ENCODE measurements at regions not wholly inside any gene's neighbourhood (a gene's known extent, or its start where the extent isn't known, plus 50 kb on each side); places are given as distances from the start of the nearest gene placed in this dataset.
A peak's percentile ranks its signal among the peaks of the same experiment; 100 is the strongest.

DNA sequence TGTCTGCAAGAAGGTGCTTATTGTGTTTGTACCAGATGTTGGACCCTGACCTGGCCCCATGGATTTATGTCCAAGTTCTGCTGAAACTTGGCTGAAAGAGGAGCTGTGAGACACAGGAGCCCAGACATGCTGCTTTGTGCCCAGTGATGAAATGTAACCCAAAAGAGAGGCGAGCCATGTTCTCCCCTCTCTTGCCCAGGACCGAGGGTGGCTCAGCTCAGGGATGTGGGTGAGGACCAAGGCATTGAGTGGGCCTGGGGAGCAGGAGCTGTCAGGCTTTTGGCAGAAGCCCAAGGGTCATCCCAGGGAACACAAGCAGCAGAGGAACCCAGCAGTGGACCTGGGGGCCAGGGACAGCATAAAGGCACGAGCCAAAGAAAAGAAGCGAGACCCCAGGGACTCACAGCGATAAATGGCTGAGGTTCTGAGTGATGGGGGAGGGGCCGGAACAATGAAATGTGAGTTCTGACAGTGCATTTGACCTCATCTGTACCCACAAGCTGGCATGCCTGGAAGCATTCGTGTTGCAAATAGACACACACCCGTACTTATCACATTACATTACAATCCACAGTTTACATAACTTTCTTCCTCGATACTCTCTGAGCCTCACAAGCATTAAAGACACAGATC is 363.4 kb upstream of the JARID2 start:
- H3K27me3 ChIP-seq: no peaks in the 10 kb centered on the region
- TF ChIP-seq POLR2A (IDR thresholded peaks at IDR 0.05): no peak
- TF ChIP-seq, protein P1, sequence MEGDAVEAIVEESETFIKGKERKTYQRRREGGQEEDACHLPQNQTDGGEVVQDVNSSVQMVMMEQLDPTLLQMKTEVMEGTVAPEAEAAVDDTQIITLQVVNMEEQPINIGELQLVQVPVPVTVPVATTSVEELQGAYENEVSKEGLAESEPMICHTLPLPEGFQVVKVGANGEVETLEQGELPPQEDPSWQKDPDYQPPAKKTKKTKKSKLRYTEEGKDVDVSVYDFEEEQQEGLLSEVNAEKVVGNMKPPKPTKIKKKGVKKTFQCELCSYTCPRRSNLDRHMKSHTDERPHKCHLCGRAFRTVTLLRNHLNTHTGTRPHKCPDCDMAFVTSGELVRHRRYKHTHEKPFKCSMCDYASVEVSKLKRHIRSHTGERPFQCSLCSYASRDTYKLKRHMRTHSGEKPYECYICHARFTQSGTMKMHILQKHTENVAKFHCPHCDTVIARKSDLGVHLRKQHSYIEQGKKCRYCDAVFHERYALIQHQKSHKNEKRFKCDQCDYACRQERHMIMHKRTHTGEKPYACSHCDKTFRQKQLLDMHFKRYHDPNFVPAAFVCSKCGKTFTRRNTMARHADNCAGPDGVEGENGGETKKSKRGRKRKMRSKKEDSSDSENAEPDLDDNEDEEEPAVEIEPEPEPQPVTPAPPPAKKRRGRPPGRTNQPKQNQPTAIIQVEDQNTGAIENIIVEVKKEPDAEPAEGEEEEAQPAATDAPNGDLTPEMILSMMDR (IDR thresholded peaks at IDR 0.05 in 4 of 5, conservative IDR thresholded peaks at IDR 0.05 in 1 of 5): no peak
- H3K4me3 ChIP-seq: peak overlapping the region in 1 of 4 donors; percentile 20
- DNase-seq: peak; percentile 84 to 91
- peak; percentile 92 to 94 for ATAC-seq
- intact Hi-C loops (cut with DNase I; ENCODE audit: low total_unique reads): loop anchor here (2.0 to 10.0 kb wide), 3 partner anchors 40 to 552 kb away; no protein-coding TSS in a partner anchor
- H3K4me1 ChIP-seq: peaks cover 40 to 62% of the 10 kb centered on the region in 2 donors
- H3K9me3 ChIP-seq: no peaks in the 10 kb centered on the region
- no peaks in the 10 kb centered on the region for H3K36me3 ChIP-seq
- peak overlapping the region; percentile 86 to 94 (median 89) for H3K27ac ChIP-seq
- in situ Hi-C loops (cut with MboI; ENCODE audit: low sequenced_read_pairs in 4 of 4): loop anchor here in 2 of 4 donors (10.0 to 25.0 kb wide), 3 partner anchors 182 to 605 kb away; partner anchors contain the start of gene JARID2 (in 1 of the 2)

GRCh38 chr6:14883921-14884320 is 361.9 kb upstream of the JARID2 start:
- Histone ChIP-seq H3K4me3 (no peak overlapping the region), H3K27ac (peak overlapping the region in 2 of 4 donors; percentile 86 to 94), H3K36me3 (no peaks in the 10 kb centered on the region), H3K9me3 (no peaks in the 10 kb centered on the region), H3K27me3 (no peaks in the 10 kb centered on the region), H3K4me1 (peaks cover 44 to 67% of the 10 kb centered on the region in 2 donors)
- DNase-seq (no peak), ATAC-seq (no peak)
- TF ChIP-seq POLR2A (IDR thresholded peaks at IDR 0.05): no peak
- TF ChIP-seq, protein P1 (IDR thresholded peaks at IDR 0.05 in 4 of 5, conservative IDR thresholded peaks at IDR 0.05 in 1 of 5): no peak
- in situ Hi-C loops (cut with MboI; ENCODE audit: low sequenced_read_pairs in 4 of 4) (loop anchor here in 2 of 4 donors (10.0 to 25.0 kb wide), 3 partner anchors 181 to 603 kb away; partner anchors contain the start of gene JARID2 (in 1 of the 2)), intact Hi-C loops (cut with DNase I; ENCODE audit: low total_unique reads) (loop anchor here (2.0 to 10.0 kb wide), 3 partner anchors 41 to 551 kb away; no protein-coding TSS in a partner anchor)

- no peak for DNase-seq
- intact Hi-C loops (cut with DNase I; ENCODE audit: low total_unique reads) (loop anchor here (5.0 to 10.0 kb wide), 2 partner anchors 549 to 612 kb away; no protein-coding TSS in a partner anchor), in situ Hi-C loops (cut with MboI; ENCODE audit: low sequenced_read_pairs in 4 of 4) (loop anchor here in 2 of 4 donors (5.0 to 25.0 kb wide), 4 partner anchors 152 to 602 kb away; partner anchors contain the start of gene JARID2 (in 1 of the 2))
- H3K4me3 ChIP-seq: no peak overlapping the region
- H3K4me1 ChIP-seq: peaks cover 51 to 67% of the 10 kb centered on the region in 2 donors
- no peak for TF ChIP-seq POLR2A (IDR thresholded peaks at IDR 0.05)
- TF ChIP-seq, protein P1 (IDR thresholded peaks at IDR 0.05 in 4 of 5, conservative IDR thresholded peaks at IDR 0.05 in 1 of 5): no peak
- H3K27me3 ChIP-seq: no peaks in the 10 kb centered on the region
- H3K27ac ChIP-seq: no peak overlapping the region
- H3K36me3 ChIP-seq: no peaks in the 10 kb centered on the region
- ATAC-seq: no peak
- no peaks in the 10 kb centered on the region for H3K9me3 ChIP-seq
Measured at GRCh38 chr6:14885498-14885897, 360.4 kb upstream of the JARID2 start.

DNA sequence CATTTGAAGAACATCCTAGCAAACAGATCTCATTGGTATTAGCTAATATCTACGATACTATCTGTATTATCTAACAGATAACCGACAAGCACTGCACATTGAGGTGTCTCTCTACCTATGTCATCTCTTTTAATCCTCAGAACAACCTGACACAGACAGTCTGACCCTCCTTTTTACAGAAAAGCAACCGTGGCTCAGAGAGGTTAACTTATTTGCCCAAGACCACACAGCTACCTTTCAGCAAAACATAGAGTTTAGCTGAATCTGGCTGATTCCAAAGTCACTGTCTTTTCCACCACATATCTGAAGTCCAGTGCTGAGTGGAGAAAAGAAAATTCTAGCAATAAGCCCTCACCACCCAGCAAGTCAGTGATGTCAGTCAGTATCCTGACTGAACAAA is 358.7 kb upstream of the JARID2 start:
- Histone ChIP-seq H3K4me1 (peaks cover 40 to 50% of the 10 kb centered on the region in 2 donors), H3K9me3 (no peaks in the 10 kb centered on the region), H3K36me3 (no peaks in the 10 kb centered on the region), H3K4me3 (no peak overlapping the region), H3K27ac (peak overlapping the region; percentile 84 to 89 (median 86)), H3K27me3 (no peaks in the 10 kb centered on the region)
- no peak for DNase-seq
- in situ Hi-C loops (cut with MboI; ENCODE audit: low sequenced_read_pairs in 4 of 4): loop anchor here in 2 of 4 donors (5.0 to 25.0 kb wide), 4 partner anchors 150 to 600 kb away; partner anchors contain the start of gene JARID2 (in 1 of the 2)
- intact Hi-C loops (cut with DNase I; ENCODE audit: low total_unique reads): loop anchor here (5.0 to 10.0 kb wide), 2 partner anchors 548 to 610 kb away; no protein-coding TSS in a partner anchor
- no peak for ATAC-seq
- no peak for TF ChIP-seq POLR2A (IDR thresholded peaks at IDR 0.05)
- TF ChIP-seq, protein P1 (IDR thresholded peaks at IDR 0.05 in 4 of 5, conservative IDR thresholded peaks at IDR 0.05 in 1 of 5): no peak
